A549 (cell line): ENCODE measurements at regions not wholly inside any gene's neighbourhood (a gene's known extent, or its start where the extent isn't known, plus 50 kb on each side); places are given as distances from the start of the nearest gene placed in this dataset.

Source experiments
- ATAC-seq, 2 experiments: fragments of 200-7000 bp in 1 of 2; fragments of >200 bp in 1 of 2; cut with Nextera tagmentation in 1 of 2; cut with Tn5 transposase in 1 of 2; 3 replicates each; pipeline versions ENCODE4 v1.8.0 to v1.9.1; 2018 to 2020; ENCODE audit warnings: mild to moderate bottlenecking in 1 of 2, moderate library complexity in 1 of 2
- CTCF ChIA-PET: fragments of 300-600 bp; sonication (Branson Sonifier 250); formaldehyde crosslinking; extraction: SDS; loops from one replicate; lab custom pipeline; 2021; ENCODE audit warnings: antibody characterized with exemption, inconsistent platforms; lab: Yijun Ruan, JAX
- POLR2A ChIA-PET: fragments of 350-600 bp; formaldehyde crosslinking; extraction: SDS; loops from one replicate; lab custom pipeline; 2021; ENCODE audit warnings: antibody characterized with exemption, inconsistent platforms; lab: Yijun Ruan, JAX
- DNase-seq, 2 experiments: peaks; one replicate each; pipeline versions ENCODE4 v3.0.0 to v3.0.0-alpha.2; 2011 to 2016; ENCODE audit warnings: low read depth in 1 of 2, low spot score in 1 of 2
- FAIRE-seq: peaks from 2 replicates; lab custom pipeline; 2011; peaks lifted over from hg19 to GRCh38; lab: Jason Lieb, UNC
- H3K27ac ChIP-seq, 2 experiments: fragments of >200 bp; sonication (Bioruptor Twin); formaldehyde crosslinking; 3 replicates each; pipeline ENCODE4 v1.5.1; 2016 to 2017
- H3K4me1 ChIP-seq: fragments of >200 bp; sonication (Bioruptor Twin); formaldehyde crosslinking; 3 replicates; pipeline ENCODE4 v1.6.1; 2016
- H3K4me2 ChIP-seq: fragments of >200 bp; sonication (Bioruptor Twin); formaldehyde crosslinking; 3 replicates; pipeline ENCODE4 v1.6.1; 2016
- H3K4me3 ChIP-seq: fragments of >200 bp; sonication (Bioruptor Twin); formaldehyde crosslinking; 3 replicates; pipeline ENCODE4 v1.5.1; 2016
- H3K9me3 ChIP-seq: fragments of >200 bp; sonication (Bioruptor Twin); formaldehyde crosslinking; 3 replicates; pipeline ENCODE4 v1.6.1; 2016
- BHLHE40 ChIP-seq: IDR thresholded peaks from 2 replicates; pipeline ENCODE4 v1.6.1; 2012; ENCODE audit warnings: low read depth, low read length, inconsistent platforms
- CBX8 ChIP-seq: fragments of 200-600 bp; sonication (generic); IDR thresholded peaks from 2 replicates; pipeline ENCODE4 v1.6.1; 2016
- CEBPB ChIP-seq, 2 experiments: fragments of >200 bp in 1 of 2; sonication (Bioruptor Twin) in 1 of 2; formaldehyde crosslinking in 1 of 2; IDR thresholded peaks; 2 replicates each; pipeline ENCODE4 v1.6.1; 2012 to 2016
- ESRRA ChIP-seq: fragments of 150-350 bp; IDR thresholded peaks from 2 replicates; pipeline ENCODE4 v1.6.1; 2014; ENCODE audit warnings: mild to moderate bottlenecking, low read length, borderline replicate concordance
- FOSL2 ChIP-seq, 2 experiments: fragments of 450-650 bp in 1 of 2; fragments of >200 bp in 1 of 2; sonication (Bioruptor Twin) in 1 of 2; formaldehyde crosslinking; IDR thresholded peaks; 2 replicates each; pipeline versions ENCODE4 v1.5.0 to v1.6.1; 2016 to 2020; ENCODE audit warnings: mild to moderate bottlenecking in 1 of 2, moderate library complexity in 1 of 2
- HDAC2 ChIP-seq: fragments of 200-600 bp; sonication (generic); IDR thresholded peaks from 2 replicates; pipeline ENCODE4 v1.6.1; 2016
- MAZ ChIP-seq: fragments of 150-350 bp; IDR thresholded peaks from 2 replicates; pipeline ENCODE4 v1.6.1; 2014; ENCODE audit warnings: antibody characterized with exemption, low read depth, low read length, borderline replicate concordance
- NFE2L2 ChIP-seq: fragments of 150-350 bp; conservative IDR thresholded peaks from 2 replicates; pipeline ENCODE4 v1.6.1; 2014; ENCODE audit warnings: low read length
- NR3C1 ChIP-seq: fragments of >200 bp; sonication (Bioruptor Twin); formaldehyde crosslinking; IDR thresholded peaks from 3 replicates; pipeline ENCODE4 v1.6.1; 2017
- PHF8 ChIP-seq: fragments of 200-600 bp; sonication (generic); IDR thresholded peaks from 2 replicates; pipeline ENCODE4 v1.6.1; 2016; ENCODE audit warnings: low read depth, mild to moderate bottlenecking, antibody characterized with exemption, moderate library complexity, borderline replicate concordance
- RAD21 ChIP-seq, 2 experiments: fragments of >200 bp in 1 of 2; sonication (Bioruptor Twin) in 1 of 2; formaldehyde crosslinking in 1 of 2; IDR thresholded peaks in 1 of 2; conservative IDR thresholded peaks in 1 of 2; 2 replicates in 1 of 2; 3 replicates in 1 of 2; pipeline ENCODE4 v1.6.1; 2012 to 2018; ENCODE audit warnings: inconsistent platforms in 1 of 2
- RARB ChIP-seq: fragments of 250-450 bp; sonication (Bioruptor Pico); IDR thresholded peaks from 2 replicates; pipeline ENCODE4 v1.8.0; 2021; ENCODE audit warnings: mild to moderate bottlenecking, moderate library complexity
- RNF2 ChIP-seq: fragments of 200-600 bp; sonication (generic); IDR thresholded peaks from 2 replicates; pipeline ENCODE4 v1.6.1; 2016; ENCODE audit warnings: low read depth, mild to moderate bottlenecking, antibody characterized with exemption, moderate library complexity, borderline replicate concordance
- ZC3H11A ChIP-seq: fragments of 450-650 bp; IDR thresholded peaks from 2 replicates; pipeline ENCODE4 v1.6.1; 2014; ENCODE audit warnings: antibody characterized with exemption, mild to moderate bottlenecking
- ZNF302 ChIP-seq: fragments of 250-450 bp; sonication (Bioruptor Pico); IDR thresholded peaks from 2 replicates; pipeline ENCODE4 v1.9.0; 2021; ENCODE audit warnings: inconsistent platforms, mild to moderate bottlenecking, moderate library complexity
- WGBS: methylation state at CpG from one replicate; pipeline ENCODE4 v1.1.6; 2017; ENCODE audit errors: missing lambda C conversion rate; 5-methylcytosine and 5-hydroxymethylcytosine counted together
- TF ChIP-seq, protein P1 (sequence below): fragments of 200-600 bp; sonication (generic); IDR thresholded peaks from 2 replicates; pipeline ENCODE4 v1.6.1; 2016; ENCODE audit warnings: antibody characterized with exemption, mild to moderate bottlenecking, moderate library complexity
- TF ChIP-seq, protein P2 (sequence below): fragments of >200 bp; sonication (Bioruptor Twin); formaldehyde crosslinking; IDR thresholded peaks from 3 replicates; pipeline ENCODE4 v1.5.1; 2016

DNA sequence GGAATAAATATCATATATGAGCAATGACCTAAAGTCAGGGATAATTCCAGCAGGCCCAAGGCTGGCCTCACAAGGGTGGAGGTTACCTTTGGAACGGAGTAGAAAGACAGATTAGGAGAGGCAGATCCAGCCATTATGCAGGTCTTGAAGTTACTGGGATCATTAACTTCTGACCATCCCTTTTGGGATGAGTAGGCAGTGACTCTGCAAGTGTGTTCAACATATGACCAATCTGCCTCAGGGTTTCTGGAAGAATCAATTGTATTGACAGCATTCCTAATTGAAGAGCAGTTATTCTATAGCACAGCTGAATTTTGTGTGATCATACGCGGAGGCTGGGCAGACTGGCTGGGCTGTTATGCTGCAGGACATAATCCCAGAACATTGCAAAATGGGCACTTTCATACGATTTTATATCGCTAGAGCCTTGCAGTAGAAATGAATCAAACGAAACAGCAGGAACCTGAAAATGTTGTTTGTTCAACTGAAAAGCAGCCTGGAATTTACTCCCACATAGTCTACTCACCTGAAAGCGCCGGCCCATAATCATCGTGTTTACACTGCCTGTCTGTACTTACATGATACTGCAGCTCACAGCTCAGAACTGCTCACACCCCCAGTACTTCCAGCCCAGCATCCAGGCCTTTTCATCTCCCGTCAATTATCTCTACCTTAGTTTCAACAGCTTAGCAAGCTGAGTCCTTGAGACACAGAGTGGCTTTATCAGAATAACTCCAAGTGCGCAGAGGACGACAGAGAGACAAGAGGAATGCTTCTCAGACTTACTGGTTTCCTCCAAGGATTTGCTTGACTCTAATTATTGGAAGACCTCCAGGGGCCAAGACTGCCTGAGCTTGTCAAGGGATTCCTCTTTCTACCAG is 556.1 kb downstream of the EFNB2 start:
- peak in 1 of 2 experiments; percentile 46; a peak in 2 of 6 replicates for ATAC-seq
- H3K4me2 ChIP-seq: peak overlapping the region; percentile 47; the same call in 2 of the 3 replicates
- peak in 1 of 2 experiments; percentile 17 for DNase-seq
- TF ChIP-seq MAZ: no peak
- TF ChIP-seq RARB (CRISPR knock-in tag): no peak
- no peak for TF ChIP-seq CEBPB (IDR thresholded peaks at IDR 0.05)
- TF ChIP-seq BHLHE40: no peak
- no peak for TF ChIP-seq PHF8
- TF ChIP-seq ZNF302 (CRISPR knock-in tag): no peak
- no peak for TF ChIP-seq FOSL2 (IDR thresholded peaks at IDR 0.05)
- TF ChIP-seq FOSL2 (CRISPR knock-in tag; IDR thresholded peaks at IDR 0.05): no peak
- TF ChIP-seq NR3C1: no peak
- no peak for TF ChIP-seq CBX8
- TF ChIP-seq ESRRA: no peak
- TF ChIP-seq RAD21 (conservative IDR thresholded peaks at IDR 0.05 in 1 of 2, IDR thresholded peaks at IDR 0.05 in 1 of 2): no peak
- TF ChIP-seq NFE2L2: no peak
- no peak for TF ChIP-seq RNF2
- TF ChIP-seq, all 56 proteins: peak for 0
- ChIA-PET POLR2A (no interaction called here), CTCF (no interaction called here)
- 51% methylated on average over 12 of the region's 12 CpGs for WGBS
- Histone ChIP-seq H3K9me3 (no peaks in the 10 kb centered on the region), H3K4me3 (no peak overlapping the region), H3K27ac (0 out of 6 replicates have a peak overlapping the region, but pooled peaks of 1 of the 2 experiments have one; percentile 25), H3K4me1 (0 out of 3 replicates have a peak, but pooled peaks cover 5% of the 10 kb centered on the region)
- no peak for FAIRE-seq

DNA sequence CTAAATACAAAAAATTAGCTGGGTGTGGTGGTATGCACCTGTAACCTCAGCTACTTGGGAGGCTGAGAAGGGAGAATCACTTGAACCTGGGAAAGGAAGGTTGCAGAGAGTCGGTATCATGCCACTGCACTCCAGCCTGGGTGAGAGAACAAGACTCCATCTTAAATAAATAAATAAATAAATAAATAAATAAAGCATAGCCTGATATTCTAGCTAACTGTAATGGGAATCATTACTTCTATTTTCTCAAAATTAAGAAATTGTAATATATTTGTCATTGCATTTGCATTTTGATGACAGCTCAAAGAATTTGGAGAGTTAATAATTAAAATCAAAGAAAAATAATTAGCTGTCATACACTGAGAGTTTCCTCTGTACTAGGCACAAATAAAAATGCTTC is 561.1 kb downstream of the EFNB2 start:
- TF ChIP-seq ZC3H11A (peak; percentile 21; the same call in 1 of the 2 replicates), HDAC2 (no peak)
- TF ChIP-seq, protein P1, sequence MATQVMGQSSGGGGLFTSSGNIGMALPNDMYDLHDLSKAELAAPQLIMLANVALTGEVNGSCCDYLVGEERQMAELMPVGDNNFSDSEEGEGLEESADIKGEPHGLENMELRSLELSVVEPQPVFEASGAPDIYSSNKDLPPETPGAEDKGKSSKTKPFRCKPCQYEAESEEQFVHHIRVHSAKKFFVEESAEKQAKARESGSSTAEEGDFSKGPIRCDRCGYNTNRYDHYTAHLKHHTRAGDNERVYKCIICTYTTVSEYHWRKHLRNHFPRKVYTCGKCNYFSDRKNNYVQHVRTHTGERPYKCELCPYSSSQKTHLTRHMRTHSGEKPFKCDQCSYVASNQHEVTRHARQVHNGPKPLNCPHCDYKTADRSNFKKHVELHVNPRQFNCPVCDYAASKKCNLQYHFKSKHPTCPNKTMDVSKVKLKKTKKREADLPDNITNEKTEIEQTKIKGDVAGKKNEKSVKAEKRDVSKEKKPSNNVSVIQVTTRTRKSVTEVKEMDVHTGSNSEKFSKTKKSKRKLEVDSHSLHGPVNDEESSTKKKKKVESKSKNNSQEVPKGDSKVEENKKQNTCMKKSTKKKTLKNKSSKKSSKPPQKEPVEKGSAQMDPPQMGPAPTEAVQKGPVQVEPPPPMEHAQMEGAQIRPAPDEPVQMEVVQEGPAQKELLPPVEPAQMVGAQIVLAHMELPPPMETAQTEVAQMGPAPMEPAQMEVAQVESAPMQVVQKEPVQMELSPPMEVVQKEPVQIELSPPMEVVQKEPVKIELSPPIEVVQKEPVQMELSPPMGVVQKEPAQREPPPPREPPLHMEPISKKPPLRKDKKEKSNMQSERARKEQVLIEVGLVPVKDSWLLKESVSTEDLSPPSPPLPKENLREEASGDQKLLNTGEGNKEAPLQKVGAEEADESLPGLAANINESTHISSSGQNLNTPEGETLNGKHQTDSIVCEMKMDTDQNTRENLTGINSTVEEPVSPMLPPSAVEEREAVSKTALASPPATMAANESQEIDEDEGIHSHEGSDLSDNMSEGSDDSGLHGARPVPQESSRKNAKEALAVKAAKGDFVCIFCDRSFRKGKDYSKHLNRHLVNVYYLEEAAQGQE: no peak
- TF ChIP-seq, protein P2, sequence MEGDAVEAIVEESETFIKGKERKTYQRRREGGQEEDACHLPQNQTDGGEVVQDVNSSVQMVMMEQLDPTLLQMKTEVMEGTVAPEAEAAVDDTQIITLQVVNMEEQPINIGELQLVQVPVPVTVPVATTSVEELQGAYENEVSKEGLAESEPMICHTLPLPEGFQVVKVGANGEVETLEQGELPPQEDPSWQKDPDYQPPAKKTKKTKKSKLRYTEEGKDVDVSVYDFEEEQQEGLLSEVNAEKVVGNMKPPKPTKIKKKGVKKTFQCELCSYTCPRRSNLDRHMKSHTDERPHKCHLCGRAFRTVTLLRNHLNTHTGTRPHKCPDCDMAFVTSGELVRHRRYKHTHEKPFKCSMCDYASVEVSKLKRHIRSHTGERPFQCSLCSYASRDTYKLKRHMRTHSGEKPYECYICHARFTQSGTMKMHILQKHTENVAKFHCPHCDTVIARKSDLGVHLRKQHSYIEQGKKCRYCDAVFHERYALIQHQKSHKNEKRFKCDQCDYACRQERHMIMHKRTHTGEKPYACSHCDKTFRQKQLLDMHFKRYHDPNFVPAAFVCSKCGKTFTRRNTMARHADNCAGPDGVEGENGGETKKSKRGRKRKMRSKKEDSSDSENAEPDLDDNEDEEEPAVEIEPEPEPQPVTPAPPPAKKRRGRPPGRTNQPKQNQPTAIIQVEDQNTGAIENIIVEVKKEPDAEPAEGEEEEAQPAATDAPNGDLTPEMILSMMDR: no peak
- no peak overlapping the region for H3K4me2 ChIP-seq
- no peak for DNase-seq
- POLR2A ChIA-PET: no interaction called here
- H3K4me1 ChIP-seq: peaks cover 13% of the 10 kb centered on the region
- no peak overlapping the region for H3K4me3 ChIP-seq
- no peak overlapping the region for H3K27ac ChIP-seq
- 8% methylated on average over 1 of the region's 1 CpG for WGBS
- no peak for FAIRE-seq
- CTCF ChIA-PET: no interaction called here
- H3K9me3 ChIP-seq: no peaks in the 10 kb centered on the region
- ATAC-seq: no peak
